ENCODE measurements at regions not wholly inside any gene's neighbourhood (a gene's known extent, or its start where the extent isn't known, plus 50 kb on each side); places are given as distances from the start of the nearest gene placed in this dataset.

- no peak for DNase-seq (ENCODE audit: low read depth)
- no peak overlapping the region for H3K4me3 ChIP-seq (ENCODE audit: low read depth, low read length)
- TF ChIP-seq CTCF (IDR thresholded peaks at IDR 0.05; ENCODE audit: low read depth, low read length): no peak
These were observed 61.6 kb downstream of the LSM5 start for GRCh38 chr7:32428546-32428945.

GRCh38 chr7:32427769-32428291 lies 62.4 kb downstream of the LSM5 start:
- TF ChIP-seq MYC (IDR thresholded peaks at IDR 0.05; ENCODE audit: low read depth, low read length) (peak; percentile 46; the same call in 1 of the 2 replicates), POLR2A (IDR thresholded peaks at IDR 0.05; ENCODE audit: extremely low read depth, insufficient read length) (no peak), CTCF (IDR thresholded peaks at IDR 0.05; ENCODE audit: low read depth, low read length) (peak; percentile 34), MAX (IDR thresholded peaks at IDR 0.05; ENCODE audit: low read depth, low read length) (peak; percentile 44; the same call in 1 of the 2 replicates)
- no peak overlapping the region for H3K4me3 ChIP-seq (ENCODE audit: low read depth, low read length)

GRCh38 chr7:32416846-32417245 lies 73.3 kb downstream of the LSM5 start:
- DNase-seq (ENCODE audit: low read depth): no peak
- no peak overlapping the region for H3K4me3 ChIP-seq (ENCODE audit: low read depth, low read length)
- TF ChIP-seq CTCF (IDR thresholded peaks at IDR 0.05; ENCODE audit: low read depth, low read length): no peak
- TF ChIP-seq POLR2A (IDR thresholded peaks at IDR 0.05; ENCODE audit: extremely low read depth, insufficient read length): no peak
- TF ChIP-seq MAX (IDR thresholded peaks at IDR 0.05; ENCODE audit: low read depth, low read length): no peak
- TF ChIP-seq MYC (IDR thresholded peaks at IDR 0.05; ENCODE audit: low read depth, low read length): no peak

More at GRCh38 chr7:32427769-32428291, 62.4 kb downstream of the LSM5 start:
- peak; percentile 81 for DNase-seq (ENCODE audit: low read depth)

GRCh38 chr7:32415936-32416335 lies 74.2 kb downstream of the LSM5 start:
- TF ChIP-seq POLR2A (IDR thresholded peaks at IDR 0.05; ENCODE audit: extremely low read depth, insufficient read length) (no peak), MAX (IDR thresholded peaks at IDR 0.05; ENCODE audit: low read depth, low read length) (no peak), MYC (IDR thresholded peaks at IDR 0.05; ENCODE audit: low read depth, low read length) (no peak), CTCF (IDR thresholded peaks at IDR 0.05; ENCODE audit: low read depth, low read length) (no peak)
- no peak for DNase-seq (ENCODE audit: low read depth)
- no peak overlapping the region for H3K4me3 ChIP-seq (ENCODE audit: low read depth, low read length)

GRCh38 chr7:32415519-32415918 lies 74.7 kb downstream of the LSM5 start:
- no peak for TF ChIP-seq MAX (IDR thresholded peaks at IDR 0.05; ENCODE audit: low read depth, low read length)
- no peak for TF ChIP-seq CTCF (IDR thresholded peaks at IDR 0.05; ENCODE audit: low read depth, low read length)
- TF ChIP-seq POLR2A (IDR thresholded peaks at IDR 0.05; ENCODE audit: extremely low read depth, insufficient read length): no peak
- no peak for TF ChIP-seq MYC (IDR thresholded peaks at IDR 0.05; ENCODE audit: low read depth, low read length)
- H3K4me3 ChIP-seq (ENCODE audit: low read depth, low read length): no peak overlapping the region
- no peak for DNase-seq (ENCODE audit: low read depth)

GRCh38 chr7:32412471-32412870 lies 77.7 kb downstream of the LSM5 start:
- no peak overlapping the region for H3K4me3 ChIP-seq (ENCODE audit: low read depth, low read length)
- TF ChIP-seq MYC (IDR thresholded peaks at IDR 0.05; ENCODE audit: low read depth, low read length) (no peak), MAX (IDR thresholded peaks at IDR 0.05; ENCODE audit: low read depth, low read length) (no peak), POLR2A (IDR thresholded peaks at IDR 0.05; ENCODE audit: extremely low read depth, insufficient read length) (no peak), CTCF (IDR thresholded peaks at IDR 0.05; ENCODE audit: low read depth, low read length) (no peak)
- DNase-seq (ENCODE audit: low read depth): no peak
